PC-9 (cell line): ENCODE measurements at regions not wholly inside any gene's neighbourhood (a gene's known extent, or its start where the extent isn't known, plus 50 kb on each side); places are given as distances from the start of the nearest gene placed in this dataset.

Experiments
- CTCF ChIP-seq: fragments of 200-600 bp; sonication (generic); conservative IDR thresholded peaks from 2 replicates; pipeline ENCODE4 v1.6.1; 2017; ENCODE audit warnings: mixed run types, antibody characterized with exemption, mild to moderate bottlenecking, moderate library complexity
- EZH2 ChIP-seq: fragments of 200-600 bp; sonication (generic); IDR thresholded peaks from 2 replicates; pipeline ENCODE4 v1.8.0; 2017; ENCODE audit warnings: antibody characterized with exemption, low read depth

- TF ChIP-seq CTCF, result no peak
- no peak for TF ChIP-seq EZH2
Measured at GRCh38 chr21:31804008-31804394, 68.8 kb upstream of the HUNK start.
